ENCODE measurements at regions not wholly inside any gene's neighbourhood (a gene's known extent, or its start where the extent isn't known, plus 50 kb on each side); places are given as distances from the start of the nearest gene placed in this dataset.

- TF ChIP-seq POLR2AphosphoS5 (IDR thresholded peaks at IDR 0.05) (no peak), CTCF (IDR thresholded peaks at IDR 0.05) (no peak)
Observed at GRCh38 chr7:19991936-19992335, 218.5 kb upstream of the TMEM196 start.
